PFSK-1 (cell line): ENCODE measurements at regions not wholly inside any gene's neighbourhood (a gene's known extent, or its start where the extent isn't known, plus 50 kb on each side); places are given as distances from the start of the nearest gene placed in this dataset.

Experiments
- POLR2AphosphoS5 ChIP-seq: IDR thresholded peaks from 2 replicates; pipeline ENCODE4 v1.6.1; 2012; ENCODE audit warnings: low read depth, mild to moderate bottlenecking, control low read depth, low read length, moderate library complexity
- REST ChIP-seq, 2 experiments: IDR thresholded peaks; 2 replicates each; pipeline versions ENCODE4 v1.6.1 to v1.8.0; 2011 to 2012; ENCODE audit warnings: low read depth in 2 of 2, low read length in 2 of 2, control low read depth in 1 of 2, inconsistent platforms in 1 of 2, mild to moderate bottlenecking in 1 of 2, moderate library complexity in 1 of 2; ENCODE audit not compliant: insufficient read depth in 1 of 2
- TAF1 ChIP-seq: IDR thresholded peaks from 2 replicates; pipeline ENCODE4 v1.6.1; 2012; ENCODE audit warnings: low read length, control low read depth, borderline replicate concordance; ENCODE audit not compliant: insufficient read depth

- no peak for TF ChIP-seq REST (IDR thresholded peaks at IDR 0.05; ENCODE audit: insufficient read depth in 1 of 2, low read depth in 2 of 2, low read length in 2 of 2)
- TF ChIP-seq TAF1 = no peak
- no peak for TF ChIP-seq POLR2AphosphoS5
Measured at GRCh38 chr4:38236003-38236402, 275.8 kb downstream of the PTTG2 start.
